ENCODE measurements at regions not wholly inside any gene's neighbourhood (a gene's known extent, or its start where the extent isn't known, plus 50 kb on each side); places are given as distances from the start of the nearest gene placed in this dataset.
"Not testable (repeated sequence)": the region's sequence is repeated elsewhere in the genome, so short reads cannot be mapped to it uniquely, and the experiment has no call there.

DNA sequence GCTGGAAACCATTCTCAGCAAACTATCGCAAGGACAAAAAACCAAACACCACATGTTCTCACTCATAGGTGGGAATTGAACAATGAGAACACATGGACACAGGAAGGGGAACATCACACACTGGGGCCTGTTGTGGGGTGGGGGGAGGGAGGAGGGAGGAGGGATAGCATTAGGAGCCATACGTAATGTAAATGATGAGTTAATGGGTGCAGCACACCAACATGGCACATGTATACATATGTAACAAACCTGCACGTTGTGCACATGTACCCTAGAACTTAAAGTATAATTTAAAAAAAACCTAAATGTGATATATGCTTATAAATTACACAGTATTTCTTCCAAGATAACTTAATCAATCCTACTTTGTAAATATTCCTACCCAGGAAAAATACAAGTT is 173.3 kb upstream of the WDFY3 start:
- DNase-seq (ENCODE audit: low read depth, low spot score); in situ Hi-C loops (cut with HindIII; ENCODE audit: low pct_unique_long_range_greater_than_20kb, low sequenced_read_pairs): not testable (repeated sequence)

DNA sequence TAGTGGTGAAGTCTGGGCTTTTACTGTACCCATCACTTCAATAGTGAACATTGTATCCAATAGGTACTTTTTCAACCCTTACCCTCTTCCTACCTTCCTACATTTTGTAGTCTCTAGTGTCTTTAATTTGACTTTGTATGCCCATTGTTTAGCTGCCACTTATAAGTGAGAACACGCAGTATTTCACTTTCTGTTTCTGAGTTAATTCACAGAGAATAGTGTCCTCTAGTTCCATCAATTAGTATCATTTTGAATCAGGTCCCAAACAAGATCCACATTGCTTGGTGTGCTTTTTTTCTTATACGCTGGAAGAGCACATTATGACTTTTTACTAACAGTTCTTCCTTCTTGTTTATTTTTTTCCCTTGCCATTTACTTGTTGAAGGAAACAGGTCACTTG is 176.0 kb upstream of the WDFY3 start:
- in situ Hi-C loops (cut with HindIII; ENCODE audit: low pct_unique_long_range_greater_than_20kb, low sequenced_read_pairs): no loop called here
- no peak for DNase-seq (ENCODE audit: low read depth, low spot score)

DNA sequence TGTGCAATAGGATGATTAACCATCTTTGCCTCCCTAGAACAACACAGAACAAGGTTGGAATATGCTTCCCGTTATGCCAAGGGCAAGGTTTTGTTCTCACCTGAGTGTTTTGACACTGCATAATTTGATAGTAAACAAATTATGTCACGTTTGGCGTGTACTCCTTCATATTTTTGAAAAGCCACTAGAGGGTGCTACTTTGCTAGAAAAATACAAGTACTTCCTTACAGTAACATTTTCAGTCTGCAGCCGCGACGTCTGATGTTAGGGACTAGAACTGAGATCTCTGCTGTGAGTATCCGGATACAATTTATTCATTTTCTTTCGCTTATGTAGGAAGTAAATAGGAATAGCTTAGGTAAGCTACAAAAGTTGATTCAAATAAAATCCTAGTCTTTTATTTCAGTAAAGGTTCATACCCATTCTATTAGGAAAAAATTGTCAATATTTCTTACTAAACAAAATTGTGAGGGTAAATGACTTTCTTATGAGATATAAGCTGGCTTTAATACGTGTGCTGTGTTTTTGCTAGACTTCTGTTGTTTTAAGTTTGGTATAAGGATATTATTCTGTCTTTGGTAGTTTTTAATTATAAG is 181.1 kb upstream of the WDFY3 start:
- DNase-seq (ENCODE audit: low read depth, low spot score): peak; percentile 73
- in situ Hi-C loops (cut with HindIII; ENCODE audit: low pct_unique_long_range_greater_than_20kb, low sequenced_read_pairs): no loop called here

DNA sequence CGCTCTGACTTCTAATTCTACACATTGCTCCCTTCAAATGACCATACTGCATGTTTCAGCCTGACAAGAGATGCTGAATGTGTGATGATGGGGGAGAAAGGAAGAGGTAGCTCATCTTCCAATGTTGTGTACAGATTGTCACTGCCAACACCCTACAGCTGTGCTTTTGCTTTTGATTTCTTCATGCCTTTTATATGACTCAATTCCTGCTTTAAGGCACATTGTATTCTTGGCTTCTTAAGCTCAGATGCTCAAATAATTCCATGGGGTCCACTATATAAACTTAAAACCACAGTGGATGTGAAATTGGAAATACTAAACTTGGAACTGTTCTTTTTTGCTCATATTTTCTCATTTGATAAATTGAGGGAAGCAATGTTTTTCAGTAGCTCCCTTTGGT is 183.2 kb upstream of the WDFY3 start:
- no peak for DNase-seq (ENCODE audit: low read depth, low spot score)
- in situ Hi-C loops (cut with HindIII; ENCODE audit: low pct_unique_long_range_greater_than_20kb, low sequenced_read_pairs): no loop called here

DNA sequence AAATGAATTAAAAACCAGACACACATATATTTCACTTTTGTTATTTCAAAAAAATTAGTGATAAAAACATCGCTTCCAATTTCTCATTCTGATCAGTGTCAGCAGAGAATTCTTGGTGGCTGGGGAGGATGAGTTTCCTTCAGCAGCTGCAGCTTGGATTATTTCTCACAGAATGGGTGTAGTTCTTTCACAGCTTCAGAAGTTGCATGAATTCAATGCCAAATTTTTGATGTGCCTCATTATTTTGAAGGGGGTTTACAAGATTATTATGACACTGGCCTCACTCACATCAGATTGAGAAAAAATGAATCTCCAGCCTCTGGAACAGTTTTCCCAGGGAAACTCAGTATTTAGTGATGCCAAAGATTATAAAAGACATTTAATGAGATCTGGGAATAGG is 184.9 kb upstream of the WDFY3 start:
- in situ Hi-C loops (cut with HindIII; ENCODE audit: low pct_unique_long_range_greater_than_20kb, low sequenced_read_pairs): no loop called here
- no peak for DNase-seq (ENCODE audit: low read depth, low spot score)

DNA sequence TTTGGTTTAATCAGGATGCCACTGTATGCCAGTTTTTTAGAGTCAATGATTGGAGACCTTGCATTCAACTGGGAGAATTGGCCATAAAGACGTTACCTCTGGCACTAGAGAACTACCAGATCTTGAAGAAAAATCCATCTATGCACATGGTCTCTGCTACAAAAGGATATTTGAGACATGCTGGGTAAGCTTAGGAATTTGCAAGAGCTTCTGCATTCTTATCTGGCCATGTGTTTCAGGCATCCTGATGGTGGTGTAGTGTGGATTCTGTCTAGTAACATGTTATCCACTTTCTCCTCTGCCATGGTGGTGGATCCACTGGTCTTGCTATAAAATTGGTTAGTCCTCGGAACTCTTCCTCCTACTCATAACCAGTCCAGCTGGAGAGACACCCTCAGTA is 185.3 kb upstream of the WDFY3 start:
- in situ Hi-C loops (cut with HindIII; ENCODE audit: low pct_unique_long_range_greater_than_20kb, low sequenced_read_pairs): no loop called here
- no peak for DNase-seq (ENCODE audit: low read depth, low spot score)

DNA sequence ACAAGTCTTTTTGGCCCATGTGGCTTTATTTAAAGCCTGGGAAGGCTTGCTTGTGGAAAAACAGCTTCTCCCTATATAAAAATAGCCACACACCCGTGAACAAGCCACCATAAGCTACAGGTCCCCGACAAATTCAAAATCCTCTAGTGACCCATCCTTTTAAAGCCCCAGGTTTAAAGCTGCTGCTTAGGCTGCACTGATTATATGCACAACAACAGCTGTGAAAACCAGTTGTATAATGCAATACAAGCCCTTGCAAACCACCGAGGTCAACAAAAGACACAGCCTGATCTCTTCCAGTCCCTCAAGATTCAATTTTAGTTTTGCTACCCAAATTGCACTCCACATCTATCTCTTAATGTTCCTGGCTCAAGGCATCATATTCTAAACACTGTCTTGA is 186.0 kb upstream of the WDFY3 start:
- DNase-seq (ENCODE audit: low read depth, low spot score): no peak
- in situ Hi-C loops (cut with HindIII; ENCODE audit: low pct_unique_long_range_greater_than_20kb, low sequenced_read_pairs): no loop called here

DNA sequence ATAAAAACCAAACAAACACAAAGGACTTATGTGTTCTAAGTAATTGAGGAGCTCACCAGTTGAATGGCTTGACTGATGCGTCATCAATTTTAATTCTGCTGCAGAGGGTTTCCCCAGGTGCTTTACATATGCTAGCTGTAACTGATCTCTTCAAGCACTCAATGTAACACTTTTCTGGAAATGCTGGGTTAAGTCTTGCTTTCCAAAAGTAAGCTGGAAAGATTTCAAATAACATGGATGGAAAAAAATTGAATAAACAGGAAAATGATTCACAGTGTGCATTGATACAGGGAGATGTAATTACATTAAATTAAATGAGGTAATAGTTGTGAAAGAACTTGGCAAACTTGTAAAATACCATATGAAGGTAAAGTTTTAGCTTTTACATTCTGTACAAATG is 186.7 kb upstream of the WDFY3 start:
- in situ Hi-C loops (cut with HindIII; ENCODE audit: low pct_unique_long_range_greater_than_20kb, low sequenced_read_pairs): no loop called here
- no peak for DNase-seq (ENCODE audit: low read depth, low spot score)

DNA sequence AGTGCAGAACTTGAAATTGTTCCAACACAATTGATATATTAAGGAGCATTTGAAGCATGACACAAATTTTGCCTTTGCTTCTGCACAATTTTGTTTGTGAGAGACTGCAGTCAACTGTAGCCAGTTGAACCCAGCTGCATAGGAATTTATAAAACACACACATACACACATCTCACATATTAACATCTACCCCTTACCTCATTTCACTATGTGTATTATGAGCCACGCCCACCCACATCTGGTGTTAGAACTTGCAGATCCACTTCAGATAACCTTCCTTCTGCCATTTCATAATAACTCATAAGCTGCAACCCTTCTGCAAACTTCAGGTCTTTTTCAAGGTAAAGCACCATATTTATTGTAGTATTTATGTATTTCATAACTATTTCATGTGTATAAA is 188.1 kb upstream of the WDFY3 start:
- in situ Hi-C loops (cut with HindIII; ENCODE audit: low pct_unique_long_range_greater_than_20kb, low sequenced_read_pairs): no loop called here
- no peak for DNase-seq (ENCODE audit: low read depth, low spot score)

DNA sequence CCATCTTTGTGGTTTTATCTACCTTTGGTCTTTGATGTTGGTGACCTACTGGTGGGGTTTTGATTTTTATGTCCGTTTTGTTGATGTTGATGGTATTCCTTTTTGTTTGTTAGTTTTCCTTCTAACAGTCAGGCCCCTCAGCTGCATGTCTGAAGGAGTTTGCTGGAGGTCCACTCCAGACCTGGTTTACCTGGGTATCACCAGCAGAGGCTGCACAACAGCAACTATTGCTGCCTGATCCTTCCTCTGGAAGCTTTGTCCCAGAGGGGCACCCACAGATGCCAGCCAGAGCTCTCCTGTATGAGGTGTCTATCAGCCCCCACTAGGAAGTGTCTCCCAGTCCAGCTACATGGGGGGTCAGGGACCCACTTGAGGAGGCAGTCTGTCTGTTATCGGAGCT is 199.3 kb upstream of the WDFY3 start:
- no peak for DNase-seq (ENCODE audit: low read depth, low spot score)
- in situ Hi-C loops (cut with HindIII; ENCODE audit: low pct_unique_long_range_greater_than_20kb, low sequenced_read_pairs): no loop called here

DNA sequence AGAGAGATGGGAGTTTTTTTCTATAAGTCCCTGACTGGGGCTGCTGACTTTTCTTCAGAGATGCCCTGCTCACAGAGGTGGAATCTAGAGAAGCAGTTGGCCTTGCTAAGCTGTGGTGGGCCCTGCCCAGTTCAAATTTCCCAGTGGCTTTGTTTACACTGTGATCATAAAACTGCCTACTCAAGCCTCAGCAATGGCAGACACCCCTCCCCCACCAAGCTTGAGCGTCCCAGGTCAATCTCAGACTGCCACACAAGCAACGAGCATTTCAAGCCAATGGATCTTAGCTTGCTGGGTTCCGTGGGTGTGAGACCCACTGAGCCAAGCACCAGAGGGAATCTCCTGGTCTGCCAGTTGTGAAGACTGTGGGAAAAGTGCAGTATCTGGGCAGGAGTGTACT is 199.8 kb upstream of the WDFY3 start:
- DNase-seq (ENCODE audit: low read depth, low spot score): no peak
- in situ Hi-C loops (cut with HindIII; ENCODE audit: low pct_unique_long_range_greater_than_20kb, low sequenced_read_pairs): no loop called here

DNA sequence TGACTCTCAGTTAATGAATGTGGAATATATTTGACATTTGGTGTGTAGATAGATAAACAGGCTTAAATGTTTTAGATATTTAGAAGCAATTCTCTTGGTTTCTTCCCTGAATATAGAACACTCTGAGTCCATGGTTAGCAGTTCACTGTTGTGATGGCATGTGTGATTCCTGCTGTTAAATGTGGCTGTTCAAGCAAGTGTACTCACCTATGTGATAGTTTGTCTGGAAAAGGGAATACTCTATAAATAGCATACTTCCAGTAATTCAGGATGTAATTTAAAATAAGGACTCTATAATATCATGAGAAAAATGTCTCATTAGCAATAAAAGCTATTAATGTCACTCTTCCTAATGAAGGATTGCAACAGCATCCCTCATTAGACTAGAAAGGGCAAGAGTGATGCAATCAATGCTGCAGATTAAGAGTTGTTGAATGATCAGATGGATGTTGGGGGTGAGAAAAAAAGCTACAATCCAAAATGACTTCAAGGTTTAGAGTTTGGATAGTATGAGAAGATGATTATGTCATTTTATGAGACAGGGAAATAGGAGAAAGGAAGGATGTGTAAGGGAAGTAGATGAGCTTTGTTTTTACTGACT is 201.8 kb upstream of the WDFY3 start:
- in situ Hi-C loops (cut with HindIII; ENCODE audit: low pct_unique_long_range_greater_than_20kb, low sequenced_read_pairs): no loop called here

DNA sequence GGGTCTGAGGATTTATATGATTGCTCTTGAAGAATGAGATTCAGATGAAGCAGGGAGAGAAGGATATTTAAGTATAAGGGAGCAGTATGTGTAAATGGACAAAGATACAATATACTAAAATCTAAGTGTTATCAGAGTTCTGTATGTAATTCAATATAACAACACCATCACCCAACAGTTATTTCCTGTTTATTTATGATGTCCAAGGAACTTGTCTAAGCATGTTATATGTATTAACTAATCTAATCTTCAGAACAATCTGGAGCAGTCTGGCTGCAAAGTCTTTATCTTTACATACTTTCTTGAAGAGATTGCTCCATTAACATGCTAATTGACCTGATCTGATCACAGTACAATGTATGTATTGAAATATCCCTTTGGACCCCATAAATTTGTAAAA is 203.8 kb upstream of the WDFY3 start:
- DNase-seq (ENCODE audit: low read depth, low spot score): no peak
- in situ Hi-C loops (cut with HindIII; ENCODE audit: low pct_unique_long_range_greater_than_20kb, low sequenced_read_pairs): no loop called here

More for the DNA sequence above, 201.8 kb upstream of the WDFY3 start:
- no peak for DNase-seq (ENCODE audit: low read depth, low spot score)

DNA sequence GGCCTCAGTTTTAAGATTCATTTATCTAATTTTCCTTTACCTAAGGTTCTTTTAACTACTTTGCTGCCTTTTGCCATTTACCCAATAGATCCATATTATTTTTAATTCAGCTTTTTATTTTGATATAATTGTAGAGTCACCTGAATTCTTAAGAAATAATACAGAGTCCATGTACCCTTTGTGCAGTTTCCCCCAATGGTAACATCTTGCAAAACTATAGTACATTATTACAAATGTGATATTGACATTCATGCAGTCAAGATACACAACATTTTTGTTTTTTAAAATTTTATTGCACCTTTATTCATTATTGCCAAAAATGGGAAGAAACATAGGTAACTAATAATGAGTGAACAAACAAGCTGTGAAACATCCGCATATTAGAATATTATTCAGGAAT is 208.7 kb upstream of the WDFY3 start:
- DNase-seq (ENCODE audit: low read depth, low spot score): no peak
- in situ Hi-C loops (cut with HindIII; ENCODE audit: low pct_unique_long_range_greater_than_20kb, low sequenced_read_pairs): no loop called here

DNA sequence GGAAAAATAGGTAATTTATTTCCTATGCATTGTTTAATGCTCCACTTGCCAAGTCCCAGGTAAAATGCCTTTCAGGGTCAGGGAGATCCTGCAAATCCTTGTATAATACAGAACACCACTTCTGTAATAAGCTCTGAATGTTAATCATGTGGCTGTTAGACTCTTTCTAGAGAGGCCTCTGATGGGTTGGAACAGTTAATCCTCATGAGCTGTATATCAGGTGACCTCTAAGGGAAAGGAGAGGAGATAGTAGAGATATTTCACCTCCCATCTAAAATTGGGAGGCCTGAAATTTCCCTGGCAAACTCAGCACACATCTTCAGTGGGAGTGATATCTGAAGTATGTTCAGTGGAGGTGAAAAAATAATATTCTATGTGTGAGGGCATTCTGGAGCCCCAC is 210.6 kb upstream of the WDFY3 start:
- in situ Hi-C loops (cut with HindIII; ENCODE audit: low pct_unique_long_range_greater_than_20kb, low sequenced_read_pairs): no loop called here
- DNase-seq (ENCODE audit: low read depth, low spot score): no peak

DNA sequence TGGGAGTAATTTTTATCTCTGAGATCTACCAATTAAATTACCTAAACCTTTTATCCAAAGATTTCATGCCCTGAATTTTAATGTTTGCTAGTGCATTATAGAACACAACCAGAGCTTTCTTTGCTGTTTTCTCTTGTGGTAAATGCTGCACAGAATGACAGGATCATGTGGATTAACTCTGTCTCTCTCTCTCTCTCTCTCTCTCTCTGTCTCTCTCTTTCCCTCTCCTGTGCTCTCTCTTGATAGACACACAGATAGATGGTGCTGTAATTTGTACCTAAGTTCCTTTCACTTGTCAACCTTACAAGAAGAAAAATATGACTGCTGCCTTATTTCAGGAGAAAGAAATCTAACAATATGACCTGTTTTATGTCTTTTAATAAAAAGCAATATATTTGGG is 211.2 kb upstream of the WDFY3 start:
- in situ Hi-C loops (cut with HindIII; ENCODE audit: low pct_unique_long_range_greater_than_20kb, low sequenced_read_pairs): no loop called here
- DNase-seq (ENCODE audit: low read depth, low spot score): no peak

DNA sequence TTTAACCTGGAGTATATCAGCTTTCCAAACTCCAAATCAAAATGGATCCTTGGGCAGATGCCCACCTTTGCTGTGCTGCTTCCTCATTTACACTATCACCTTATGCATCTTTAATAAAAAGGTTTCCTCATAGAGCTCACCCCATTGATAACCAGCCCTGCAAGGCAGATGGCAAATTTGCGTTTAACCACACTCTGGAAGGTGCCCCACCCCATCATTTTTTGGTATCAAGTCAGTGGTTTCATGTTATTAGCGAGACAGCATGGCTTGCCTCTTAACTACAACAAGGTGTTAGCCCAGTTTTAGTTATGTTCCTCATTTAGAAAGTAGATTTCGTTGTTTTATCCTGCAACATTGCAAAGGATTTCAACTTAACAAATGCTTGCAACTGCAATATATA is 214.0 kb upstream of the WDFY3 start:
- in situ Hi-C loops (cut with HindIII; ENCODE audit: low pct_unique_long_range_greater_than_20kb, low sequenced_read_pairs): no loop called here
- no peak for DNase-seq (ENCODE audit: low read depth, low spot score)

DNA sequence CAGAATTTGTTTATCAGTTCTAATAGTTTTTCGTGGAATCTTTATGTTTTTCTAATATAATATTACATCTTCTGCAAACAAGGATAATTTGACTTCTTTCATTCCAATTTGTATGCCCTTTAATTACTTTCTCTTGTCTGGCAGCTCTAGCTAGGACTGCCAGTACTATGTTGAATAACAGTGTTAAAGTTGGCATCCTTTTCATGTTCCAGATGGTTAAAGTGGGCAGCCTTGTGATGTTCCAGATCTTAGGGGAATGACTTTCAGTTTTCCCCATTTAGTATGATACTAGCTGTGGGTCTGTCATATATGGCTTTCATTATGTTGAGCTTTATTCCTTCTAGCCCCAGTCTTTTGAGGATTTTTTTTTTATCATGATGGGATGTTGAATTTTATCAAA is 220.6 kb upstream of the WDFY3 start:
- in situ Hi-C loops (cut with HindIII; ENCODE audit: low pct_unique_long_range_greater_than_20kb, low sequenced_read_pairs): no loop called here
- no peak for DNase-seq (ENCODE audit: low read depth, low spot score)

DNA sequence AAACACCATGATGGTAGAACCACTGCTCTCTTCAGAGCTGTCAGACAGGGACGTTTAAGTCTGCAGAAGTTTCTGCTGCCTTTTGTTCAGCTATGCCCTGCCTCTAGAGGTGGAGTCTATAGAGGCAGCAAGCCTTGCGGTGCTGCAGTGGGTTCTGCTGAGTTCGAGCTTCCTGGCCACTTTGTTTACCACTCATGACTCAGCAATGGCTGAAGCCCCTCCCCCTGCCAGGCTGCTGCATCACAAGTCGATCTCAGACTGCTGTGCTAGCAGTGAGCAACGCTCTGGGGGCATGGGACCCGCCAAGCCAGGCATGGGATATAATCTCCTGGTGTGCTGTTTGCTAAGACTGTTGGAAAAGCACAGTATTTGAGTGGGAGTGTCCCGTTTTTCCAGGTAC is 229.5 kb upstream of the WDFY3 start:
- peak; percentile 32 for DNase-seq (ENCODE audit: low read depth, low spot score)

DNA sequence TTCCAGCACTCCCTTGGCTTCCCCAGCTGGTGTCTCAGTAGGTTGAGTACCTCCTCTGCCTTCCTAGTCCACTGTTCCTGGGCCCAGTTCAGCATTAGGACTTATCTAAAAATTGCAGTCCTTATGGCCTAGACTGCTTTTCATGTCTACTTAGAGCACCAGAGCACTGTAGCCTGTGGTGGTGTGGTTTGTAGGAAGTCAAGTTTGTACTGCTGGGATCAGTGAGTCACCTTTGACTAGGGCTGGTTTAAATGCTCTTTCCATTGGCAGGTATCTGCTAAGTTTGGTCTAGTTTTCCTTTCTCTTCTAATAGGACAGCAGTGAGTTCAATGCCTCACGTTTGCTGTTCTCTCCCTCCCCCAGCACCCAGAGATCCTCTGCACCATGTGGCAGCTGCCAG is 233.6 kb upstream of the WDFY3 start:
- in situ Hi-C loops (cut with HindIII; ENCODE audit: low pct_unique_long_range_greater_than_20kb, low sequenced_read_pairs): no loop called here
- no peak for DNase-seq (ENCODE audit: low read depth, low spot score)

More for the DNA sequence above, 229.5 kb upstream of the WDFY3 start:
- in situ Hi-C loops (cut with HindIII; ENCODE audit: low pct_unique_long_range_greater_than_20kb, low sequenced_read_pairs): not testable (repeated sequence)
